ENCODE measurements at regions not wholly inside any gene's neighbourhood (a gene's known extent, or its start where the extent isn't known, plus 50 kb on each side); places are given as distances from the start of the nearest gene placed in this dataset.

DNA sequence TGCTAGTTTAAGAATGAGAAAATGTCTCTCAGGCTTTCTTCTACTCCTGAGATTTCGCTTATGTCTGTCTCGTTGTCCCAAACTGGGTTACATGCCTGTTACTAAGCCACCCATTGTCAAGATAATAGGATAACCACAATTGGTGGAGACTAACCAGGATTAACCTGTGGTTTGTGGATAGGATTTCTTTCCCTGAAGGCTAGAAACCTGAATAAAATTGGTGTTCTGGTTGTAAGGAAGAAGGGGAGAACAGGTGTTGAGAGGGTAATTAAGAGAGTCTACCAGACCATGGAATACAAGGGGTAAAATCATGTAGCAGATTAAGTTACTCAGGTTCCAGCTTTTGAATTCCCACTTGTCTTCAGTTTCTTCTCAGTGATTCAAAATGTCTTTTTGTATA, 225.4 kb downstream of the CPE start (continued):
- TF ChIP-seq POLR2AphosphoS5 (IDR thresholded peaks at IDR 0.05; ENCODE audit: low read depth, low read length) = no peak

DNA sequence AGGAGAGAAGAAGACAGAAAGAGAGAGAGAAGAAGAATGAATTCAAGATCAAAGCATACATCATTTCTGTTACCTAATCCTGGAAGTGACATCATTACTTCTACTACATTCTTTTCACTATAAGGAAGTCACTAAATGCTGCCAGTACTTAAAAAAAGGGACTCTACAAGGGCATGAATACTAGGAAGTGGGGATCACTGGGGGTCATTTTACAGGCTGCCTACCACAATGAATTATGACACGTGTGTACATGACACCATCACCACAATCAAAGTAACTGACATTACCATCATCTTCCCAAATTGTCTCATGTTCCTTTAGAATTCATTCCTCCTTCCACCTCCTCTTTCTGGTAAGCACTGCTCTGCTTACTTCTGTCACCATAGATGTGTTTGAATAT, 227.0 kb downstream of the CPE start:
- TF ChIP-seq EZH2 (IDR thresholded peaks at IDR 0.05) (no peak), YY1 (IDR thresholded peaks at IDR 0.05; ENCODE audit: extremely low read depth, insufficient replicate concordance, low read depth, low read length) (no peak), CBX3 (IDR thresholded peaks at IDR 0.05; ENCODE audit: low read depth) (no peak), TCF7L2 (IDR thresholded peaks at IDR 0.05; ENCODE audit: borderline replicate concordance, extremely low read depth, insufficient read depth, insufficient read length) (no peak)
- TF ChIP-seq, protein P1, sequence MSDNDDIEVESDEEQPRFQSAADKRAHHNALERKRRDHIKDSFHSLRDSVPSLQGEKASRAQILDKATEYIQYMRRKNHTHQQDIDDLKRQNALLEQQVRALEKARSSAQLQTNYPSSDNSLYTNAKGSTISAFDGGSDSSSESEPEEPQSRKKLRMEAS (IDR thresholded peaks at IDR 0.05) = no peak
- Histone ChIP-seq H3K36me3 (ENCODE audit: control insufficient read depth in 1 of 2, insufficient read depth in 2 of 2, low read length in 2 of 2) (no peaks in the 10 kb centered on the region), H4K20me1 (ENCODE audit: insufficient read depth) (no peaks in the 10 kb centered on the region), H3K9ac (ENCODE audit: low read length) (no peak overlapping the region), H3K4me3 (replicated peaks in 1 of 2; ENCODE audit: low read depth in 1 of 2, low read length in 2 of 2) (no peak overlapping the region), H3K4me2 (ENCODE audit: low read length) (no peak overlapping the region), H3K9me2 (ENCODE audit: insufficient read depth) (no peaks in the 10 kb centered on the region), H3K27ac (ENCODE audit: low read depth, low read length) (no peak overlapping the region), H2AFZ (ENCODE audit: low read depth, low read length, poor library complexity, severe bottlenecking) (no peak overlapping the region), H3K4me1 (ENCODE audit: control insufficient read depth in 1 of 2, insufficient read depth in 2 of 2, low read length in 2 of 2) (no peaks in the 10 kb centered on the region), H3K79me2 (ENCODE audit: insufficient read depth, low read length) (no peaks in the 10 kb centered on the region), H3K27me3 (ENCODE audit: insufficient read depth, low read length) (no peaks in the 10 kb centered on the region), H3K9me3 (ENCODE audit: control insufficient read depth in 1 of 2, insufficient read depth in 1 of 2, low read depth in 1 of 2, low read length in 2 of 2) (no peaks in the 10 kb centered on the region)
- intact Hi-C loops (cut with micrococcal nuclease) = no loop called here
- DNase-seq (ENCODE audit: low read depth, low spot score) (no peak), ATAC-seq (no peak)
- no TSS peak for BruUV-seq (replicated peaks)
- CTCF ChIA-PET = no interaction called here
- POLR2A ChIA-PET = no interaction called here
- RAD21 ChIA-PET (ENCODE audit: low non-redundant PET in 1 of 2, low total read pairs in 2 of 2, uncharacterized antibody in 2 of 2, unreplicated experiment in 2 of 2) = no interaction called here

DNA sequence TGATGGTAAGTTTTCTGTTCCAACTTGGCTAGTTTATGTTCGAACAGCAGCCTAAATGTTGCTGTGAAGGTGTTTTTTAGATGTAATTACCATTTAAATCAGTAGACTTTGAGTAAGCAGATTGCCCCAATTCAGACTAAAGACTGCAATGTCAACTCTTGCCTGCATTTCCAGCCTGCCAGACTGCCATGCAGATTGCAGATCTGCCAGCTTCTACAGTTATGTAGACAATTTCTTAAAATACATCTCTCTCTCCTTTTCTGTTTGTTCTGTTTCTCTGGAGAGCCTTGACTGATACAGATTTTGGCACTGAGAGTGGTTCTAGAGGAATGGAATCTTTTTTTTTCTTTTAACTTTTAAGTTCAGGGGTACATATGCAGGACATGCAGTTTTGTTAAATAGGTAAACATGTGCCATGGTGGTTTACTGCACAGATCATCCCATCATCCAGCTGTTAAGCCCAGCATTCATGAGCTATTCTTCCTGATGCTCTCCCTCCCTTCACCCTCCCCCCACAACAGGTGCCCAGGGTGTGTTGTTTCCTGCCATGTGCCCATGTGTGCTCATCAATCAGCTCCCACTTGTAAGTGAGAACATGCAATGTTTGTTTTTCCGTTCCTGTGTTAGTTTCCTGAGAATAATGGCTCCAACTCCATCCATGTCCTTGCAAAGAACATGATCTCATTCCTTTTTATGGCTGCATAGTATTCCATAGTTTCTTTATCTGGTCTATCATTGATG, 227.8 kb downstream of the CPE start:
- DNase-seq (ENCODE audit: low read depth, low spot score) = no peak
- H2AFZ ChIP-seq (ENCODE audit: low read depth, low read length, poor library complexity, severe bottlenecking) = no peak overlapping the region
- ATAC-seq = no peak
- no peak overlapping the region for H3K9ac ChIP-seq (ENCODE audit: low read length)
- no peaks in the 10 kb centered on the region for H3K79me2 ChIP-seq (ENCODE audit: insufficient read depth, low read length)
- H3K9me2 ChIP-seq (ENCODE audit: insufficient read depth) = no peaks in the 10 kb centered on the region
- H4K20me1 ChIP-seq (ENCODE audit: insufficient read depth) = no peaks in the 10 kb centered on the region
- intact Hi-C loops (cut with micrococcal nuclease) = no loop called here
- H3K4me1 ChIP-seq (ENCODE audit: control insufficient read depth in 1 of 2, insufficient read depth in 2 of 2, low read length in 2 of 2) = no peaks in the 10 kb centered on the region
- no peaks in the 10 kb centered on the region for H3K9me3 ChIP-seq (ENCODE audit: control insufficient read depth in 1 of 2, insufficient read depth in 1 of 2, low read depth in 1 of 2, low read length in 2 of 2)
- BruUV-seq (replicated peaks) = no TSS peak
- H3K27me3 ChIP-seq (ENCODE audit: insufficient read depth, low read length) = no peaks in the 10 kb centered on the region
- ChIA-PET POLR2A (no interaction called here), RAD21 (ENCODE audit: low non-redundant PET in 1 of 2, low total read pairs in 2 of 2, uncharacterized antibody in 2 of 2, unreplicated experiment in 2 of 2) (no interaction called here), CTCF (no interaction called here)
- no peak overlapping the region for H3K4me2 ChIP-seq (ENCODE audit: low read length)
- H3K27ac ChIP-seq (ENCODE audit: low read depth, low read length) = no peak overlapping the region
- TF ChIP-seq CBX3 (IDR thresholded peaks at IDR 0.05; ENCODE audit: low read depth) (no peak), SRF (IDR thresholded peaks at IDR 0.05; ENCODE audit: low read depth) (no peak), JUND (IDR thresholded peaks at IDR 0.05) (no peak), RAD21 (IDR thresholded peaks at IDR 0.05; ENCODE audit: low read depth) (no peak), EGR1 (IDR thresholded peaks at IDR 0.05; ENCODE audit: low read depth) (no peak), SP1 (IDR thresholded peaks at IDR 0.05; ENCODE audit: low read depth) (no peak), CEBPB (IDR thresholded peaks at IDR 0.05; ENCODE audit: low read depth) (no peak), POLR2A (IDR thresholded peaks at IDR 0.05; ENCODE audit: borderline replicate concordance, extremely low read depth, insufficient read depth, insufficient read length) (no peak)
- TF ChIP-seq, protein P2, sequence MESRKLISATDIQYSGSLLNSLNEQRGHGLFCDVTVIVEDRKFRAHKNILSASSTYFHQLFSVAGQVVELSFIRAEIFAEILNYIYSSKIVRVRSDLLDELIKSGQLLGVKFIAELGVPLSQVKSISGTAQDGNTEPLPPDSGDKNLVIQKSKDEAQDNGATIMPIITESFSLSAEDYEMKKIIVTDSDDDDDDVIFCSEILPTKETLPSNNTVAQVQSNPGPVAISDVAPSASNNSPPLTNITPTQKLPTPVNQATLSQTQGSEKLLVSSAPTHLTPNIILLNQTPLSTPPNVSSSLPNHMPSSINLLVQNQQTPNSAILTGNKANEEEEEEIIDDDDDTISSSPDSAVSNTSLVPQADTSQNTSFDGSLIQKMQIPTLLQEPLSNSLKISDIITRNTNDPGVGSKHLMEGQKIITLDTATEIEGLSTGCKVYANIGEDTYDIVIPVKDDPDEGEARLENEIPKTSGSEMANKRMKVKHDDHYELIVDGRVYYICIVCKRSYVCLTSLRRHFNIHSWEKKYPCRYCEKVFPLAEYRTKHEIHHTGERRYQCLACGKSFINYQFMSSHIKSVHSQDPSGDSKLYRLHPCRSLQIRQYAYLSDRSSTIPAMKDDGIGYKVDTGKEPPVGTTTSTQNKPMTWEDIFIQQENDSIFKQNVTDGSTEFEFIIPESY (IDR thresholded peaks at IDR 0.05; ENCODE audit: extremely low read depth, insufficient replicate concordance, low read length) = no peak
- H3K36me3 ChIP-seq (ENCODE audit: control insufficient read depth in 1 of 2, insufficient read depth in 2 of 2, low read length in 2 of 2) = no peaks in the 10 kb centered on the region
- no peak overlapping the region for H3K4me3 ChIP-seq (replicated peaks in 1 of 2; ENCODE audit: low read depth in 1 of 2, low read length in 2 of 2)
